ENCODE measurements at regions not wholly inside any gene's neighbourhood (a gene's known extent, or its start where the extent isn't known, plus 50 kb on each side); places are given as distances from the start of the nearest gene placed in this dataset.
"Not testable (repeated sequence)": the region's sequence is repeated elsewhere in the genome, so short reads cannot be mapped to it uniquely, and the experiment has no call there.

GRCh38 chrX:47302396-47302795, 68.0 kb upstream of the ZNF157 start:
- no peak for DNase-seq (ENCODE audit: low read depth in 3 of 3)

GRCh38 chrX:47306471-47307023, 63.8 kb upstream of the ZNF157 start:
- not testable (repeated sequence) for DNase-seq (ENCODE audit: low read depth in 3 of 3)

DNA sequence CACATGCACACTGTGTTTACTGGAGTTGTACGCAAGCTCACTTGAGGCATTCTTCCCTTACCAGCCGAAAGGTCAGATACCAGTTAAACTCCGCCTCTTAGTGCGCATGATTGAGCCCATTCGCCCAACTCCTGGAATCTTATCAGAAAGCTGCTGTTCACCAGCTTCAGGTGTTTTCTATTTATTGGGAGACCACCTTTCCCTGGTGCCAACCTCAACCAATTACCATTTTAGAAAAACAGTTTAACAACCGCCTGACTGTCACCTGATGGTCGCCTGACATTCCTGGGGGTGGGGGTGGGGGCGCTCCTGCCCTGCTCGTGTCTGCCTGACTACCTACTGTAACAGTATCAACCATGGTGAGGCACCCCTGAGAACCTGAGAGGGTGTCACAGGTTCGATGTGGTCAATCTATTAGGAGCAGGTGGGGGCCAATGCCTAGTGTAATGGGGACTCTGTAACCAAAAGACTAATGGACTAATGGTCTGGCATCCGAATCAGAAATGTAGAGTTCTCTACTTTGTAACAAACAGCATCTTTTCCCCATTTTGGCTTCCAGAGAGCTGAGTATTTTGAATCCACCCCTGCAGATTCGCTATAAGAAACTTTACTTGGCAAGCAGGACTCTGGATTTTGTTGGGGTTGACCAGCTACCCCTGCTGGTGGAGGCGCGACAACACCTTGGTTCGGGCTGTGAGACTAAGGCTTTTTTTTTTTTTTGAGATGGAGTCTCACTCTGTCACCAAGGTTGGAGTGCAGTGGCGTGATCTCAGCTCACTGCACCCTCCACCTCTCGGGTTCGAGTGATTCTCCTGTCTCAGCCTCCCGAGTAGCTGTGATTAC, 58.2 kb upstream of the ZNF157 start:
- peak; percentile 1 to 31 (median 7) for DNase-seq (ENCODE audit: low read depth in 3 of 3)

DNA sequence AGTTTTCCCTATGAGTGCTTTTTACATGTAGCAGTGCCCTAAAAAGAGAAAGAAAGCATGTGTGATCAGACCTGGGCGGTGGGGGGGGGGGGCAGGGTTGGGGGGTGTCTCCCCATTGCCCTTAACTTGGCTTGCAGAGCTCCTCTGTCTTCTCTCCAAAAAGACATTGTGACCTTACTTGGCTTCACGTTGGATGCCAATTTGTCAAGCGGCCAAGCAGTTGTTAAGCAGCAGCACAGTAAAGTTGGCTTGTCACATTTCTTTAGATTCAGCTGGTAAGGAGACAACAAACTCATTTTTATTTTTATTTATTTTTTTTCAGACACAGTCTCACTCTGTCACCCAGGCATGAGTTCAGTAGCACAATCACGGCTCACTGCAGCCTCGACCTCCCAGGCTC, 57.3 kb upstream of the ZNF157 start:
- DNase-seq (ENCODE audit: low read depth in 3 of 3) = no peak

GRCh38 chrX:47316276-47317025, 53.9 kb upstream of the ZNF157 start:
- DNase-seq (ENCODE audit: low read depth in 3 of 3) = no peak

All from stimulated activated CD4-positive, alpha-beta T cell treated with anti-CD3 and anti-CD28 coated beads, TNF-alpha, amount 100 ng/mL, for 48 hours (primary cell).